Kidney (tissue), 13 donors: ENCODE measurements at regions not wholly inside any gene's neighbourhood (a gene's known extent, or its start where the extent isn't known, plus 50 kb on each side); places are given as distances from the start of the nearest gene placed in this dataset.

Source experiments
- DNase-seq, 5 donors: peaks; one replicate each; pipeline ENCODE4 v3.0.0-alpha.2; 2013 to 2020
- FAIRE-seq: peaks from 2 replicates; lab custom pipeline; 2012; peaks lifted over from hg19 to GRCh38; lab: Jason Lieb, UNC
- H3K27ac ChIP-seq, 2 donors: one replicate each; pipeline ENCODE4 v1.7.0; 2013; ENCODE audit warnings: low read depth in 2 of 2, low read length in 2 of 2, inconsistent platforms in 1 of 2
- H3K27me3 ChIP-seq: one replicate; pipeline ENCODE4 v1.7.1; 2013; ENCODE audit warnings: low read length, inconsistent platforms; ENCODE audit not compliant: control insufficient read depth, insufficient read depth
- H3K36me3 ChIP-seq, 3 donors: one replicate each; pipeline versions ENCODE4 v1.7.0 to v1.7.1; 2013; ENCODE audit warnings: low read length in 3 of 3, control low read depth in 1 of 3, inconsistent platforms in 1 of 3; ENCODE audit not compliant: insufficient read depth in 3 of 3, control insufficient read depth in 2 of 3
- H3K4me1 ChIP-seq, 3 donors: one replicate each; pipeline versions ENCODE4 v1.7.0 to v1.7.1; 2013; ENCODE audit warnings: low read length in 3 of 3, inconsistent platforms in 1 of 3, low read depth in 1 of 3; ENCODE audit not compliant: control insufficient read depth in 2 of 3, insufficient read depth in 2 of 3
- H3K4me3 ChIP-seq, 3 donors: one replicate each; pipeline versions ENCODE4 v1.7.0 to v1.8.1; 2013; ENCODE audit warnings: low read length in 3 of 3, control low read depth in 1 of 3, inconsistent platforms in 1 of 3
- H3K9ac ChIP-seq, 3 donors: one replicate each; pipeline versions ENCODE4 v1.7.0 to v1.7.1; 2013; ENCODE audit warnings: low read length in 3 of 3, control low read depth in 1 of 3, inconsistent platforms in 1 of 3
- H3K9me3 ChIP-seq, 3 donors: one replicate each; pipeline versions ENCODE4 v1.7.0 to v1.7.1; 2013; ENCODE audit warnings: low read length in 3 of 3, control low read depth in 1 of 3, inconsistent platforms in 1 of 3; ENCODE audit not compliant: control insufficient read depth in 2 of 3, insufficient read depth in 1 of 3
- CTCF ChIP-seq: IDR thresholded peaks from 3 replicates; pipeline ENCODE4 v1.5.1; 2012; ENCODE audit warnings: mild to moderate bottlenecking, moderate library complexity, borderline replicate concordance; ENCODE audit not compliant: insufficient read depth; ENCODE audit errors: extremely low read depth
- intact Hi-C: fragments of 100-400 bp; cut with DNase I; formaldehyde crosslinking; loops from one replicate; pipeline ENCODE4 v1.11.1; 2022
- donor health status: control.
- donor health status: control.
- donor health status: control.
- donor health status: control.
- donor health status: control.
- donor health status: DM: yes; HTN: yes; CAD: no.
- donor health status: Normal renal cell carcinoma (clear cell type).

GRCh38 chrX:33721927-33722326 is 410.2 kb downstream of the FAM47A start:
- no peak for TF ChIP-seq CTCF
- no peak overlapping the region for H3K27ac ChIP-seq
- H3K9ac ChIP-seq, result no peak overlapping the region
- no peaks in the 10 kb centered on the region for H3K36me3 ChIP-seq
- intact Hi-C loops, result no loop called here
- FAIRE-seq (no peak), DNase-seq (no peak)
- no peak overlapping the region for H3K4me3 ChIP-seq
- peaks cover 2% of the 10 kb centered on the region for H3K27me3 ChIP-seq
- H3K9me3 ChIP-seq, result no peaks in the 10 kb centered on the region
- H3K4me1 ChIP-seq, result no peaks in the 10 kb centered on the region

- intact Hi-C loops, result no loop called here
- H3K27me3 ChIP-seq, result no peaks in the 10 kb centered on the region
- no peaks in the 10 kb centered on the region for H3K4me1 ChIP-seq
- no peak overlapping the region for H3K27ac ChIP-seq
- H3K9me3 ChIP-seq, result no peaks in the 10 kb centered on the region
- no peak for FAIRE-seq
- no peak for TF ChIP-seq CTCF
- no peak for DNase-seq
- H3K36me3 ChIP-seq, result no peaks in the 10 kb centered on the region
- H3K4me3 ChIP-seq, result no peak overlapping the region
- H3K9ac ChIP-seq, result no peak overlapping the region
These were observed 446.0 kb downstream of the FAM47A start for GRCh38 chrX:33686105-33686504.
